GM12874 (cell line): ENCODE measurements at regions not wholly inside any gene's neighbourhood (a gene's known extent, or its start where the extent isn't known, plus 50 kb on each side); places are given as distances from the start of the nearest gene placed in this dataset.

Source experiments
- CTCF ChIP-seq: IDR thresholded peaks from 2 replicates; pipeline ENCODE4 v1.5.1; 2011; ENCODE audit warnings: low read depth, mild to moderate bottlenecking, control low read depth, low read length, moderate library complexity; ENCODE audit not compliant: insufficient read depth

GRCh38 chr15:61753018-61753710, 307.1 kb downstream of the VPS13C start:
- TF ChIP-seq CTCF: no peak

- no peak for TF ChIP-seq CTCF
These were observed 308.2 kb downstream of the VPS13C start for GRCh38 chr15:61752001-61752400.

GRCh38 chr15:61750271-61751084, 309.8 kb downstream of the VPS13C start:
- TF ChIP-seq CTCF: no peak

GRCh38 chr15:61749169-61749568, 311.1 kb downstream of the VPS13C start:
- no peak for TF ChIP-seq CTCF

GRCh38 chr15:61748529-61748928, 311.7 kb downstream of the VPS13C start:
- TF ChIP-seq CTCF: no peak

GRCh38 chr15:61746589-61746988, 313.7 kb downstream of the VPS13C start:
- no peak for TF ChIP-seq CTCF

GRCh38 chr15:61743345-61743909, 316.8 kb downstream of the VPS13C start:
- no peak for TF ChIP-seq CTCF
